ENCODE measurements at regions not wholly inside any gene's neighbourhood (a gene's known extent, or its start where the extent isn't known, plus 50 kb on each side); places are given as distances from the start of the nearest gene placed in this dataset.

- TF ChIP-seq CTCF (IDR thresholded peaks at IDR 0.05; ENCODE audit: poor library complexity), result no peak
- TF ChIP-seq EZH2 (IDR thresholded peaks at IDR 0.05; ENCODE audit: borderline replicate concordance), result no peak
- TF ChIP-seq EZH2phosphoT487 (IDR thresholded peaks at IDR 0.05; ENCODE audit: low read depth, severe bottlenecking, unreplicated experiment), result no peak
- H3K4me1 ChIP-seq (ENCODE audit: insufficient read depth), result no peaks in the 10 kb centered on the region
- H3K79me2 ChIP-seq, result no peaks in the 10 kb centered on the region
- no peak overlapping the region for H2AFZ ChIP-seq
- no peaks in the 10 kb centered on the region for H3K9me3 ChIP-seq (ENCODE audit: low read depth)
- no peaks in the 10 kb centered on the region for H3K27me3 ChIP-seq
- DNase-seq (ENCODE audit: low spot score), result no peak
- no peak overlapping the region for H3K4me2 ChIP-seq
- no peaks in the 10 kb centered on the region for H4K20me1 ChIP-seq (ENCODE audit: insufficient read depth, poor library complexity, severe bottlenecking)
- no peak overlapping the region for H3K27ac ChIP-seq
- H3K4me3 ChIP-seq, result no peak overlapping the region
- 87% methylated on average over 4 of the region's 4 CpGs for WGBS (ENCODE audit: low lambda C conversion rate, missing lambda C conversion rate)
- no peaks in the 10 kb centered on the region for H3K9me2 ChIP-seq (replicated peaks; ENCODE audit: insufficient read depth)
- no peaks in the 10 kb centered on the region for H3K36me3 ChIP-seq (replicated peaks; ENCODE audit: insufficient read depth, low read depth)
These were observed 1272.4 kb downstream of the CDH8 start for GRCh38 chr16:60763869-60764268.

- no peaks in the 10 kb centered on the region for H3K9me2 ChIP-seq (replicated peaks; ENCODE audit: insufficient read depth)
- H3K36me3 ChIP-seq (replicated peaks; ENCODE audit: insufficient read depth, low read depth), result no peaks in the 10 kb centered on the region
- H3K4me3 ChIP-seq, result no peak overlapping the region
- no peaks in the 10 kb centered on the region for H3K79me2 ChIP-seq
- DNase-seq (ENCODE audit: low spot score), result no peak
- no peak overlapping the region for H3K4me2 ChIP-seq
- no peak for TF ChIP-seq EZH2 (IDR thresholded peaks at IDR 0.05; ENCODE audit: borderline replicate concordance)
- peak; percentile 31 for TF ChIP-seq CTCF (IDR thresholded peaks at IDR 0.05; ENCODE audit: poor library complexity)
- TF ChIP-seq EZH2phosphoT487 (IDR thresholded peaks at IDR 0.05; ENCODE audit: low read depth, severe bottlenecking, unreplicated experiment), result no peak
- no peaks in the 10 kb centered on the region for H3K4me1 ChIP-seq (ENCODE audit: insufficient read depth)
- H3K9me3 ChIP-seq (ENCODE audit: low read depth), result no peaks in the 10 kb centered on the region
- no peak overlapping the region for H3K27ac ChIP-seq
- H4K20me1 ChIP-seq (ENCODE audit: insufficient read depth, poor library complexity, severe bottlenecking), result no peaks in the 10 kb centered on the region
- no peak overlapping the region for H2AFZ ChIP-seq
- H3K27me3 ChIP-seq, result no peaks in the 10 kb centered on the region
These were observed 1280.3 kb downstream of the CDH8 start for GRCh38 chr16:60755907-60756306.

- TF ChIP-seq EZH2phosphoT487 (IDR thresholded peaks at IDR 0.05; ENCODE audit: low read depth, severe bottlenecking, unreplicated experiment) (no peak), EZH2 (IDR thresholded peaks at IDR 0.05; ENCODE audit: borderline replicate concordance) (no peak), CTCF (IDR thresholded peaks at IDR 0.05; ENCODE audit: poor library complexity) (no peak)
- H3K27ac ChIP-seq, result no peak overlapping the region
These were observed 1287.9 kb downstream of the CDH8 start for GRCh38 chr16:60748366-60748765.

GRCh38 chr16:60744198-60744597 lies 1292.0 kb downstream of the CDH8 start:
- H3K36me3 ChIP-seq (replicated peaks; ENCODE audit: insufficient read depth, low read depth), result no peaks in the 10 kb centered on the region
- H3K27me3 ChIP-seq, result no peaks in the 10 kb centered on the region
- DNase-seq (ENCODE audit: low spot score), result no peak
- H3K27ac ChIP-seq, result no peak overlapping the region
- no peaks in the 10 kb centered on the region for H3K9me2 ChIP-seq (replicated peaks; ENCODE audit: insufficient read depth)
- H3K4me2 ChIP-seq, result no peak overlapping the region
- WGBS (ENCODE audit: low lambda C conversion rate, missing lambda C conversion rate), result 90% methylated on average over 3 of the region's 3 CpGs
- no peaks in the 10 kb centered on the region for H3K9me3 ChIP-seq (ENCODE audit: low read depth)
- TF ChIP-seq CTCF (IDR thresholded peaks at IDR 0.05; ENCODE audit: poor library complexity) (no peak), EZH2 (IDR thresholded peaks at IDR 0.05; ENCODE audit: borderline replicate concordance) (no peak), EZH2phosphoT487 (IDR thresholded peaks at IDR 0.05; ENCODE audit: low read depth, severe bottlenecking, unreplicated experiment) (no peak)
- no peak overlapping the region for H3K4me3 ChIP-seq
- H4K20me1 ChIP-seq (ENCODE audit: insufficient read depth, poor library complexity, severe bottlenecking), result no peaks in the 10 kb centered on the region
- no peaks in the 10 kb centered on the region for H3K79me2 ChIP-seq
- no peak overlapping the region for H2AFZ ChIP-seq
- no peaks in the 10 kb centered on the region for H3K4me1 ChIP-seq (ENCODE audit: insufficient read depth)

More at GRCh38 chr16:60748366-60748765, 1287.9 kb downstream of the CDH8 start:
- no peaks in the 10 kb centered on the region for H3K27me3 ChIP-seq
- no peaks in the 10 kb centered on the region for H3K9me2 ChIP-seq (replicated peaks; ENCODE audit: insufficient read depth)
- no peaks in the 10 kb centered on the region for H3K9me3 ChIP-seq (ENCODE audit: low read depth)
- H3K4me3 ChIP-seq, result no peak overlapping the region
- no peaks in the 10 kb centered on the region for H4K20me1 ChIP-seq (ENCODE audit: insufficient read depth, poor library complexity, severe bottlenecking)
- H3K36me3 ChIP-seq (replicated peaks; ENCODE audit: insufficient read depth, low read depth), result no peaks in the 10 kb centered on the region
- no peaks in the 10 kb centered on the region for H3K4me1 ChIP-seq (ENCODE audit: insufficient read depth)
- no peak overlapping the region for H2AFZ ChIP-seq
- no peak overlapping the region for H3K4me2 ChIP-seq
- no peaks in the 10 kb centered on the region for H3K79me2 ChIP-seq
- no peak for DNase-seq (ENCODE audit: low spot score)

Measured in hepatocyte (in vitro differentiated cells).